Renal pelvis (tissue), 1 donor: ENCODE measurements at regions not wholly inside any gene's neighbourhood (a gene's known extent, or its start where the extent isn't known, plus 50 kb on each side); places are given as distances from the start of the nearest gene placed in this dataset.

Source experiments
- DNase-seq: peaks from one replicate; pipeline ENCODE4 v3.0.0-alpha.2; 2013

GRCh38 chrX:67780694-67781109, 236.9 kb downstream of the AR start:
- DNase-seq: peak; percentile 39

- DNase-seq: no peak
Measured at GRCh38 chrX:67781132-67781531, 237.3 kb downstream of the AR start.

DNA sequence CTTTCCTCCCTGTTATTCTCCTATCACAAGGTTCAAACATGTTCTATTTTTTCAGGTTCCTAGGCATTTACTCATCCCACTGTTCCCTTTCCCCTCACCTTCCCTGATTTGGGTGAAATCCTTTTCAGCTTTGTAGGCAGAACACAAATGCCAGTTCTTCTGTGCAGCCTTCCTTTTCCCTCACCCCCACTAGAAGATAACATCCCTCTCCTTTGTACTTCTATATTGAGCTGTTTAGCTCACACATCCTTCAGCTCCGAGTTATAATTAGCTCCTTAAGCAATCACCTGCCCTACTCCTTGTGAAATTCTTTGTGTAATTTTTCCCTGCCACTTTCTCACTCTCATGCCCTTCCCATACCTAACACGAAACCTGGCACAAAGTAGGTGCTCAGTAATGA, 240.9 kb downstream of the AR start:
- no peak for DNase-seq

DNA sequence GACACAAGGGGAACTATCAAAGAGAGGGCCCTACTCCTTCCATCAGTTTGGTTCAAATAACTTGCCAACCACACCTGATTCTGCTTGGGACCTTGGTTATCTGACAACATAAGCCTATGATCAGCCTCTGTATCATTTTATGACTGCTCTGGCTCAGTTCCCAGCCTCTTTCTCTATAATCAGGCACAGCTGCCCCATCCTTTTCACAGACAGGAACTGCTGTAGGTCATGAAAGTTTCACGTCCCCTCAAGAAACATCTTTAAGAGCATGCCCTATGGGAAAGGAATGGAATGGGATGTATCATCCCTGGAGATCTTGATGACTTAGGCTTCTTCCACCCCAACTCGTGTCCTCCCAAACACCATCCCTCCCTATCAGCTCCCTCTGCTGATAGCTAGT, 243.4 kb downstream of the AR start:
- no peak for DNase-seq

DNA sequence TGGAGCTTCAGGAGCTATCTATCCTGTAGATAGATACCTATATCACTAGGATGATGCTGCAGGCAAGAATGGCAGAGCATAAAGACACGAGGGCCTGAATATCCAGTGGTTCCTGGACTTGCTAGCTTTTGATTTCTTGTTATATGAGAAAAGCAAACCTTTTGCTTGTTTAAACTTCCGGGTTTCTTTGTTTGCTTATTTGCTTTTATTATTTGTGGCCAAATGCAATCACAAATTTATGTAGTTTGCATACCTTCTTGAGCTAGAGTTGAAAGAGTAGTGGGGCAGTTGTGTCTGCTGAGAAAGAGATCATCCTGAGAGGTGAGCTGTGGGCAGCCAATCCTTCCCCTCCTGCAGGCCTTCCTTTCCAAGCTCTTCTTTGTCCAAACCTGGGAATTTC, 245.7 kb downstream of the AR start:
- no peak for DNase-seq
